Erythroblast (primary cell): ENCODE measurements at regions not wholly inside any gene's neighbourhood (a gene's known extent, or its start where the extent isn't known, plus 50 kb on each side); places are given as distances from the start of the nearest gene placed in this dataset.

Source experiments
- DNase-seq, 2 experiments: peaks; one replicate each; lab custom pipeline; 2025; lab: John Stamatoyannopoulos, UW
- GATA1 ChIP-seq: IDR thresholded peaks from 2 replicates; pipeline ENCODE4 v1.6.1; 2011; ENCODE audit warnings: low read depth, mild to moderate bottlenecking, control low read depth, low read length, moderate library complexity
- POLR2A ChIP-seq: IDR thresholded peaks from 2 replicates; pipeline ENCODE4 v1.6.1; 2011; ENCODE audit warnings: mild to moderate bottlenecking, low read length

GRCh38 chr3:66851894-66852613 lies 146.1 kb upstream of the KBTBD8 start:
- TF ChIP-seq GATA1 (no peak), POLR2A (no peak)
- DNase-seq, result no peak

DNA sequence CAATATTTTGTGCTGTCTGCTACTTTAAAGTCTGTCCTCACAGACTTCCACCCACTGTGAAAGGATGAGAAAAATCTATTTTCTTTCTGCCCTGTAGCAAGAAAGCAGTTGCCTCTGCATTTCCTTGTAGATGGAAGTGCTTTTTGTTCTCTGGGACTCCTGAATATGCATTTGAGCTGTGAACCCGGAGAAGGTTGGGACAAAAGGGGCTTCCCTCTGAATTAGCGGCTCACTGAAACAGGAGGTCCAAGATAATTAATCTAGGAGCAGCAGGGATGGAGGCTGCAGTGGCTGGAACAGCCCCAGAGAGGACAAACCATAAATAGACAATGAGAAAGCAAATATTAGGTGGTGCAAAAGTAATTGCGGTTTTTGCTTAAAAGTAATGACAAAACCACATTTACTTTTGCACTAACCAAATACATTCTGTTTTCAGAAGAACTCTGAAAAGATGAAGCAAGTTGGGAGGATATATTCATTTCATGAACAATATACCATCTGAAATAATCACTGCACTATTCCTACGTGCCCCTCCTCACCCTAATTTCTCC lies 143.4 kb upstream of the KBTBD8 start:
- no peak for DNase-seq
- TF ChIP-seq POLR2A (no peak), GATA1 (no peak)

GRCh38 chr3:66856533-66856932 lies 141.6 kb upstream of the KBTBD8 start:
- no peak for DNase-seq
- TF ChIP-seq GATA1 (no peak), POLR2A (no peak)

- TF ChIP-seq POLR2A, result no peak
- no peak for TF ChIP-seq GATA1
Observed at GRCh38 chr3:66858656-66859381, 139.3 kb upstream of the KBTBD8 start.

GRCh38 chr3:66860771-66861170 lies 137.3 kb upstream of the KBTBD8 start:
- DNase-seq, result no peak
- TF ChIP-seq GATA1, result no peak
- no peak for TF ChIP-seq POLR2A

More at GRCh38 chr3:66858656-66859381, 139.3 kb upstream of the KBTBD8 start:
- DNase-seq, result no peak

DNA sequence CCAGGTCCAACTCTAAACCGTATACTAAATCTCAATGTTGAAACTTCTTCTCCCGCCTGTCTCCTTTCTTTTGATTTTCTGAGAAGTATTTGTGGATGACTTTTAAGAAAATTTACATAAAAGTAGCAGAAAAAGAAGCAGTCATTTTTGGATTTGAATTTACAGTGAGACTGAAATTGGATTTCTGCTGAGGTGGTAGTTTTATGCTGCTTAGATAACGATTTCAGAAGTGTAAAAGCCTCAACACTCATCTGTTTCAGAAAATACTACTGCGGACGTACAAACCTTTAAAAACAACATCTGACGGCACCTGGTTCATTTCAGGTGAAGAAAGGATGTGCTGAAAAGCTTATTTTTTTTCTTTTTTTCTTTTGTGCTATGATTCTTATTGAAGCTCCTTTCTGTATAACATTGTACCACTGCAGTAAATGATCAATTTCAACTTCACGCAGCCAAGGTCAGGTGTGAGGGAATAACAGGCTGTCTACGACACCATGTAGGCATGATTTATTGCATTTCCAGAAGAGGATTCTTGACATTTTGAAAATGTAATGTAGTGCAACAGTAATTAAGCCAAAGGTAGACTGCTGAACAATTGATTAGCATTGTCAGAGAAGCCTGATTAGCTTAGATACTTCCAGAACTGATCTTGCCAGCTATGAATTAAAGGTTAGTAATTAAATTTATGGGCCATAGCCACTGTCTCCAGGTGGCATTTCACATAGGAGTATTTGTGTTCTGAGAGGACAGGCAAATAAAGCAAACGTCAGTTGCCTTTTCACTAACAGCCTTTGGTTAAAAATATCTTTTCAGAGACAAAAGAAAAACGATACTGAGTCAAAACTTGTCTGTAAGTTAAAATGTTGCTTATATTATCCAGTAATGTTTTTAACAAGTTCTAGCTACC lies 134.6 kb upstream of the KBTBD8 start:
- TF ChIP-seq GATA1 (no peak), POLR2A (no peak)
- no peak for DNase-seq

GRCh38 chr3:66884659-66885058 lies 113.4 kb upstream of the KBTBD8 start:
- TF ChIP-seq GATA1 (no peak), POLR2A (no peak)

GRCh38 chr3:66885326-66886000 lies 112.6 kb upstream of the KBTBD8 start:
- peak in 1 of 2 experiments; percentile 15 for DNase-seq
- TF ChIP-seq POLR2A (no peak), GATA1 (no peak)

More at GRCh38 chr3:66884659-66885058, 113.4 kb upstream of the KBTBD8 start:
- DNase-seq, result no peak

GRCh38 chr3:66889750-66890494 lies 108.2 kb upstream of the KBTBD8 start:
- TF ChIP-seq GATA1, result no peak
- TF ChIP-seq POLR2A, result no peak

DNA sequence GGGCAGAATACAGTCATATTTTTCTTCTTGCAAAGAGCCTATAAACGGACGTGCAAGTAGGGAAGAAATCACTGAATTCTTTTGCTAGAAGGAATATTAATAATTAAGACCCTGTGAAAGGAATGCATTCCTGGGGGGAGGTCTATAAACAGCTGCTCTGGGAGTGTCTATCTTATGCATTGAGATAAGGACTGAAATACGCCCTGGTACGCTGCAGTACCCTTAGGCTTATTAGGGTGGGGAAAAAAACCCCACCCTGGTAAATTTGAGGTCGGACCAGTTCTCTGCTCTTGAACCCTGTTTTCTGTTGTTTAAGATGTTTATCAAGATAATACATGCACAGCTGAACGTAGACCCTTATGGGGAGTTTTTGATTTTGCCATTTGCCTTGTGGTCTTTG lies 100.0 kb upstream of the KBTBD8 start:
- DNase-seq, result peak in 1 of 2 experiments; percentile 6

More at GRCh38 chr3:66889750-66890494, 108.2 kb upstream of the KBTBD8 start:
- DNase-seq, result no peak

DNA sequence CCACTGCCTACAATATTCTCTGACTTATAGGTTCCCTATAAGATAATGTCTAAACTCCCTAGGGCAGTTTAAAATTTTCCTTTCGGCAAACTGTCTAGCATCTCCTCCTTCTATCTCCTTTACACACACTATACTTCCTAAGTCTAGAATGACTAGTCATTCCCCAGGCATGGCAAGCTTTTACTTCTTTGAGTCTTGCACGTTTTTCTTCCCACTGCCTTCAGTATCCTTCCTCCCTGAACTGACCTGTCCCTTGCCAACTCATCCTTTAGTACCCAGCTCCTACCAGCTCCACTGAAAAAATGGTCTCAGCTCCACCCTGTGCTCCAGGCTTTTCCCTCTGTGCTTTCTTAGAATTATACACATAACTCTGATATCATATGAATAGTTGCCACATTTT lies 93.8 kb upstream of the KBTBD8 start:
- DNase-seq, result no peak
- no peak for TF ChIP-seq GATA1
- TF ChIP-seq POLR2A, result no peak

More for the DNA sequence above, 100.0 kb upstream of the KBTBD8 start:
- no peak for TF ChIP-seq POLR2A
- TF ChIP-seq GATA1, result no peak

GRCh38 chr3:66904831-66905493 lies 93.1 kb upstream of the KBTBD8 start:
- no peak for DNase-seq
- TF ChIP-seq POLR2A (no peak), GATA1 (no peak)
